ENCODE measurements at regions not wholly inside any gene's neighbourhood (a gene's known extent, or its start where the extent isn't known, plus 50 kb on each side); places are given as distances from the start of the nearest gene placed in this dataset.

DNA sequence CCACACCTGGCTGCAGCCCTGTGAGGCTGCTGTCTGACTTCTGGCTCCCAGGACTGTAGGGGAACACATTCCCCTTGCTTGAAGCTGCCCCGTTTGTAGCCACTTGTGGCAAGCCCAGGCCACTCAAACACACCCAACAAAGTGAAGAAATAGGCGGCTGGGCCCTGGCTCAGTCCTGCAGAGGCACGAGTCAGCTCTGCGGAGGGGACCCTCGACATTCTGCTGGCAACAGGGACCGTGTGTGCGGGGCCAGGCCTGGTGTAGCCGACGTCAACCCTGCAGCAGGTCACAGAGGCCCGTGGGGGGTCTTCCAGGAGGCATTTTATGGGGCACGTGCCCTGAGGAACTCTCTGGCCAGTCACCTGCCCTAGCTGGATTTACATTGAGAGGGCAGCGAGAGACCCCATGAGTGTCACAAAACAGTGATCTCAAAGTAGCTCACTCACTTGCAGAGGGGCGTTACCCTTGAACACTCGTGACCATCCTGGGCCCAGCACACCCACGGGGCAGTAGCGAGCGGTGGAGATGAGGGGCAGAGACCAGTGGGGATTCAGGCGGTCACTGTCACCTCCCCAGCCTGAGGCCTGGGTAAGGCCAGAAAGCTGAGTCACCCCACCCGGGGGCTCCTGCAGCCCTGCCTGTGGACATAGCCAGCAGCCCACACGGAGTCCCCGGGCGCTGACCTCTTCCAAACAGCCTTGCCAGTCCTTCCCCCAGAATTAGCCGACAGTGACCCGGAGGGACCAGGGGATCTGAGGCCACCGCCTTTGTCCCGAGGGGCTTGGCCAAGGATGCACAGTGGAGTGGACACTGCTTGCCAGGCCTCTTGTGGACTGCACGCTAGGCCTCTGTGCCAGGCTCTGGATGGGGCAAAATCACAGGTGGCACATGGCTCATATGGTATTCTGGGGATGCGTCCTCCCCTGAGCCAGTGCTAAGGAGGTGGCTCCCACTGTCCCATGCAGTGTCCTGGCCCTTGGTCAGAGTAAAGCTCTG is 139.5 kb downstream of the CTTN start:
- DNase-seq: no peak

- DNase-seq: no peak
Measured at GRCh38 chr11:70538641-70539359, 140.5 kb downstream of the CTTN start.

DNA sequence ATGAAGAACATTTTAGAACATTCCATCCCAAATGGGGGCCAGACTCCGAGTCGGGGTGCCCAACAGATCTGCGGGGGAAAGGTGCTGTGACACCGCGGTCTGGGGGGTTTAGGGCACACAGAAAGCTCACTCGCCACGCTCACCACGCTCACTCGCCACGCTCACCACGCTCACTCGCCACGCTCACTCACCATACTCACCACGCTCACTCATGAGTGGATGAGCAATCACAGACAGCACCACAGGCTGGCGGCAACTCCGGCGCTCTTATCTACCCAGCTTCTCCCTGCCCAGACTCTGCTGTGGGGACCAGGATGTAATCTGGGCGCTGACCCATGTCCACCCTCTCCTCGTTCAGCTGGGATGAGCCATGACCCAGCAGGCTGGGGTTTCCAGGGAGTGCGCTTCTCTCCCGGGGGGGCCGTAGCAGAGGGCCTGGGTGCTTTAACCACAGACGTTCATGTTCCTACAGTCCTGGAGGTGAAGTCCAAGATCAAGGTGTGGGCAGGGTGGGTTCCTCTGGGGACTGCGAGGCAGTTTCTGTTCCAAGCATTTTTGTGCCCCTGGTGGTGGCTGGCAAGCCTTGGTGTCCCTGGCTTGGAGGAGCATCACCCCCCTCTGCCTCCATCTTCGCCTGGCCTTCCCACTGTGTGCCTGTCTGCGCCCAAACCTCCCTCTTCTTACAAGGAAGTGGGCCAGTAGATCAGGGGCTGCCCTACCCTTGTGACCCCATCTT is 141.2 kb downstream of the CTTN start:
- DNase-seq: no peak

DNA sequence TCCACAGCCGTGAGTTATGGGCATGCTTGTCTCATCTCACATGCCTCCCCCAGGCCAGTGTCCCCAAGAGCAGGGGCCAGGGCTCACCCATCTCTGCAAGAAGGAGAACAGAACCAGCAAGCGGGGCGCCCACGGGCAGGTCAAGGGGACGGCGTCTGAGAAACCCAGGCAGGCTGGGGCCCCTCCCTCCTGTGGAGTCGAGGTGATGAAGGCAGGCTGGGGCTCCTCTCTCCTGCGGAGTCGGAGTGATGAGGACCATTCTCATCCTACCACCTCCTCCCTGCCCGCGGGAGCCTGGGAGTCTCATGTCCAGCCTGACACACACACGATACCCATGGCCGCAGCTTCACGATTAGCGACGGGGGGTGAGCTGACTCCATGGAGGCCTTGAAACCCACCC is 141.9 kb downstream of the CTTN start:
- no peak for DNase-seq

GRCh38 chr11:70541176-70541575 is 142.8 kb downstream of the CTTN start:
- DNase-seq: no peak

- DNase-seq: no peak
Measured at GRCh38 chr11:70541699-70542098, 143.4 kb downstream of the CTTN start.

DNA sequence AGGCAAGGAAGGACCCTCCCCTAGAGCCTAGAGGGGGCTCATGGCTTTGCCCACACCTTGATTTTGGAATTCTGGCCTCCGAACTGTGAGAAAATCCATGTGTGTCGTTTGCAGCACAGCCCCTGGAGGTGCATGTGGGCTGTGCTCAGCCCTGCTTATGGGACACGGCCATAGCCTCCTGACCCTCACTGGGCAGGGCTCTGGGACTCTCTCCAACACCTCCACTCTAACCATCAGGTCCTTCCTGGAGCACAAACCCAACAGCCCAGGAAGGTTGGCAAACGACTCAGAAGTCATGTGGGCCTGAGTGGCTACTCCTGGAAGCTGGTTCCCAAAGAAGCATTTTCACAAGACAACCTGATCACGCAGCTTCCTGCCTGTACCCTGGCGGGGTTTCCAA is 144.1 kb downstream of the CTTN start:
- no peak for DNase-seq

DNA sequence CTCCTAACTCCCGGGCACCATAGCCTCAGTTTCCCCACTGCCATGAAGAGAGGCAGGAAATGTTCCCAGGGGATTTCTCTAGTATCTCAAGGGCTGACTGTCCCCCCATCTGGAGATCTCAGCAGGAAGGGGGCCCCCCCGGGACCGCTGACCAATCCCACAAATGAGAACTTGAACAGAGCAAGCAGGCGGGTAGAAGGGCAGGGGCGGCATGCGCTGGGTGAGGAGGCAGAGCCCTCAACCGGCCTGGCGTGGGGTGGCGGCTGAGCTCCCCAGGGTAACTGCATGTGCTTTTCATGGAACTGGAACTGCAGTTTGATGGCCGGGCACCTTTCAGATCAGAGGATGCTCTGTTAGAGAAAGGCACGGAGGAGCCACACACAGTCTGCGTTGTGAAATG is 144.5 kb downstream of the CTTN start:
- no peak for DNase-seq

DNA sequence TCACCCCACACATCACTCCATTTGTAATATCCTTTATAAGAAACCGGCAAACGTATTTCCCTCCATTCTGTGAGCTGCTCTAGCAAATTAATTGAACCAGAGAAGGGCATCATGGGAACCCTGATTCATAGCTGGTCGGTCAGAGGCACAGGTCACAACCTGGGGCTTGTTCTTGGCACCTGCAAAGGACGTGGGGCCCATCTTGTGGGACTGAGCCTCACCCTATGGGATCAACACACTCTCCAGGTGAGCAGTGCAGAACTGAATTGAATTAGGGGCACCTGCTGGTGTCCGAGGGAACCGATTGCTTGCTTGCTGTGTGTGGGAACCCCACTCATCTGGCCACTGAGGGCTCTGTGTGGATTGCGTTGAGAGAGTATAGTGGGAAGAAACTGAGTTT is 145.3 kb downstream of the CTTN start:
- DNase-seq: no peak

- DNase-seq: no peak
Measured at GRCh38 chr11:70544067-70544773, 145.9 kb downstream of the CTTN start.

- DNase-seq: no peak
Measured at GRCh38 chr11:70544774-70545609, 146.7 kb downstream of the CTTN start.

DNA sequence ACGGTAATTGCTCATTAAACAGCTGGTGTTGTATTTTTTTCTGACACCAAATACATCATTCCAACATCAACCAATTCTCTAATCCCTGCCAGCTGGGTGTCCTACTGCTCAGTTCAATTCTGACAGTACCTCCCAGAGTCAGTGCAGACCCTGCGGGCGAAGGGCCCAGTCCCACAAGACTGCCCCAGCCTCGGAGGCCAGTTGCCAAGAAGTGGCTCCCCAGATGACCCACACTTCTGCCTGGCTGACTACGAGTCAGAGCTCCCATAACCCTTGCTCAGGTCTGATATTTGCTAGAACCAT is 147.2 kb downstream of the CTTN start:
- no peak for DNase-seq

- DNase-seq: no peak
Measured at GRCh38 chr11:70546191-70546940, 148.0 kb downstream of the CTTN start.

GRCh38 chr11:70547386-70547785 is 149.1 kb downstream of the CTTN start:
- no peak for DNase-seq

DNA sequence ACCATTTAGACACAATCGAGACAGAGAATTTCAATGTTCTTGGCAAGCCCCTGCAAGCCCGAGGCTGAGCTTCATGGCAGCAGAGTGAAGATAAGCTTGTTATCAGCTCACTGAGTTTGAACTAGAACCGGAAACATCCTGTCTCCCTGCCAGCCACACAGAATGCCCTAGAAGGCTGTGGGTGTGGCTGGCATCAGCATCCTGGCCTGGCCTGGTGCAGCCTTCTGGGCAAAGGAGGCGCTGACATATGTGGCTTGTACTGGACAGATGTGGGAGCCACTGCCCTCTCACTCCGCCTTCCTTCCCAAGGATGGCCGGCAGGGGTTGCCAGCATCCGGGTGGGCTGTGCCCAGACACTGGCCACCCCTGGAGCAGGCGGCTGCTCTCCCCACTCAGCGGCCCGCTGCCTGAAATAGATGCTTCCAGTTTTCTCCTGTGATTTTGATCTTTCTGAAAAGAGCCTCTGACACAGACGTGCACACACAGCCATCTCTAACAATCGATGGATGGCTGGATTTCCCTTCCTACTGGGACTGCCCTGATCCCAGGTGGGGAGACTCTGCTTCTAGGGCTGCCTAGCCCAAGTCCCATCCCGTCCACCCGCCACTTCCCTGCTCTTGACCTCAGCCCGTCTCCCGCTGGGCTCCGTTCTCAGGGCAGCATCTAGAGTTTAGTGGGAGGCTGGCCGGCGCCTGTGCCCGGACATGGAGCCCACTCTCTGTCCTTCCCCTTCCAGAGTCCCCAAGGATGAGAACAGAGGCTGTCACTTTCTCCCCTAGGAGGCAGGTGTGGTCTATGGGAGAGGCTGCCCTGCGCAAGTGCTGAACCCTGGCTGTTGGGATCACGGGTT is 149.7 kb downstream of the CTTN start:
- DNase-seq: no peak

- DNase-seq: no peak
Measured at GRCh38 chr11:70548976-70549375, 150.6 kb downstream of the CTTN start.

DNA sequence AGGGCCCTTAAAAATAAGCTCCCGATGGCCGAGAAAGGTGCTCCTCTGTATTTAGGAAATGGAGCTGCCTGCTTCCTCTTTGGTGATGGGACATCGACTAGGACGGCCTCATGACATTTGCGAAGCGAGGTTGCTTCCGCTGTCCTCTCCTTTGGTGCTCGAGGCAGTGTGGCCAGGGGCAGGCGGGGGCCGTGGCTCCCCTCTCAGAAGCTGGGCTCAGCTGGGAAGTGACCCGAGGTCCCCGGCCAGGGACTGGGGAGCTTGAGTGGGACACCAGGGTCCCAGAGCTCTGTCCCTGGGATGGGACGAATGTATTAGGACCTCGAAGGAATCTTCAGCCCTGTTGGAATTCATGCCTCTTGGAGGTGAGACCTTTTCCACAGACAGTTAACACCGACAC is 151.1 kb downstream of the CTTN start:
- DNase-seq: no peak

DNA sequence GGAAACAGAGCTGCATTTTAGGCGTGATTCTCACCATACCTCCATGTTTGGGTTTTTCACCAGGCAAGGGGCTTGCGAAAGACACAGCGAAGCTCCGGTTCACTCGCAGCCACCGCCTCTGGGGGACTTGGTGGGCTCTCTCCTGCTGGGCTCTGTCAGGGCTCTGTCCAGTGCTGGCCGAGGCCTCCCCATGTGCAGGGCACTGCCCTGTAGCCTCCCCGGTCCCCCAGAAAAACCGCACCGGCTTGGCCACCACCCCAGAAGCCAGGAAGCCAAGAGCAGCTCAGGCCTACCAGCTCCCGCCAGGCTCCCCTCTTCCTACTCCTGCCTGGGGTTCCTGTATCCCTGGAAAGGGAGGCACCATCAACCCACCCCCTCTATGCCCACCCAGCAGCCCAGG is 151.5 kb downstream of the CTTN start:
- no peak for DNase-seq

- no peak for DNase-seq
Measured at GRCh38 chr11:70550456-70551195, 152.3 kb downstream of the CTTN start.
